Thyroid gland (tissue), 4 donors: ENCODE measurements at regions not wholly inside any gene's neighbourhood (a gene's known extent, or its start where the extent isn't known, plus 50 kb on each side); places are given as distances from the start of the nearest gene placed in this dataset.

ENCODE experiments used
- CTCF ChIP-seq, 6 experiments: fragments of 200-600 bp in 3 of 6; fragments of 450-650 bp in 3 of 6; sonication (generic) in 3 of 6; IDR thresholded peaks; one replicate each; pipeline ENCODE4 v1.5.1; 2016 to 2019; ENCODE audit warnings: antibody characterized with exemption in 6 of 6, mild to moderate bottlenecking in 2 of 6, inconsistent platforms in 1 of 6, moderate library complexity in 1 of 6
- POLR2A ChIP-seq, 2 donors: fragments of 450-650 bp; IDR thresholded peaks; one replicate each; pipeline ENCODE4 v1.6.1; 2017; ENCODE audit warnings: antibody characterized with exemption in 2 of 2, mild to moderate bottlenecking in 2 of 2, moderate library complexity in 1 of 2

DNA sequence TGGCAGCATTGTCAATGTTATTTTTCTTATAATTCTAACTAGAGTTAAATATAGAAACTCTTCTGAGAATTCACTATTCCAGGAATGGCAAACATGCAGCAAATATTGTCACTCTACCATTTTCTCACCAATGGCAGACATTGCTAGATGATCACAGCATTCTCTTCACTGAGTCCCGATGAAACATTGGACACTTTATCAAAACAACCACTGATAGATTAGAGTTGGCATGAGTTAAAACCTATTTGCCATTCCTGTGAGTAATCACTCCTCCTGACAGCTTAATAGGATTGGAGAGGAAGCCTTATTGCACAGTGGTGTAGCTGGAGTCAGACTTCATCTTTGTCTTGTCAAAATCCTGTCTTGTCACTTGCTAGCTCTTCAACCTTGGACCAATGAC, 163.9 kb upstream of the THUMPD2 start:
- no peak for TF ChIP-seq CTCF (IDR thresholded peaks at IDR 0.05)
- TF ChIP-seq POLR2A (IDR thresholded peaks at IDR 0.05): no peak
